B cell (primary cell): ENCODE measurements at regions not wholly inside any gene's neighbourhood (a gene's known extent, or its start where the extent isn't known, plus 50 kb on each side); places are given as distances from the start of the nearest gene placed in this dataset.

ENCODE experiments used
- ATAC-seq: fragments of 200-7000 bp; cut with Tn5 transposase; one replicate; pipeline ENCODE4 v1.10.0; 2021; ENCODE audit warnings: low read depth, mild to moderate bottlenecking, moderate number of reproducible peaks, moderate library complexity
- CTCF ChIA-PET: fragments of 350-600 bp; sonication (Branson Sonifier 250); formaldehyde crosslinking; loops from one replicate; lab custom pipeline; 2021; ENCODE audit warnings: antibody characterized with exemption, inconsistent platforms; lab: Charles Lee
- POLR2A ChIA-PET: fragments of 350-600 bp; sonication (Branson Sonifier 250); formaldehyde crosslinking; loops from one replicate; lab custom pipeline; 2021; ENCODE audit warnings: antibody characterized with exemption; lab: Charles Lee
- DNase-seq: peaks from one replicate; pipeline ENCODE4 v3.0.0; 2013
- H2AFZ ChIP-seq: 2 replicates; pipeline ENCODE4 v1.6.1; 2012; ENCODE audit warnings: mild to moderate bottlenecking, low read depth, low read length; ENCODE audit not compliant: insufficient read depth, poor library complexity, severe bottlenecking
- H3K27ac ChIP-seq, 2 donors: 1 replicate in 1 of 2; 2 replicates in 1 of 2; pipeline ENCODE4 v1.5.1; 2012 to 2013; ENCODE audit warnings: low read length in 2 of 2, mild to moderate bottlenecking in 2 of 2, moderate library complexity in 1 of 2
- H3K27me3 ChIP-seq, 4 experiments: fragments of 200-600 bp in 1 of 4; sonication (generic) in 1 of 4; replicated peaks in 1 of 4; 1 replicate in 2 of 4; 2 replicates in 2 of 4; pipeline versions ENCODE4 v1.6.1 to v1.7.0; 2013 to 2016; ENCODE audit warnings: low read length in 3 of 4, mild to moderate bottlenecking in 2 of 4, mixed read lengths in 1 of 4, moderate library complexity in 1 of 4; ENCODE audit not compliant: insufficient read depth in 4 of 4, control insufficient read depth in 3 of 4; ENCODE audit errors: control extremely low read depth in 1 of 4
- H3K36me3 ChIP-seq, 2 experiments: replicated peaks in 1 of 2; 1 replicate in 1 of 2; 2 replicates in 1 of 2; pipeline versions ENCODE4 v1.6.1 to v1.7.1; 2013; ENCODE audit warnings: low read length in 1 of 2; ENCODE audit not compliant: insufficient read depth in 2 of 2, control insufficient read depth in 1 of 2; ENCODE audit errors: control extremely low read depth in 1 of 2, extremely low read depth in 1 of 2
- H3K4me1 ChIP-seq, 2 donors: fragments of 200-600 bp in 1 of 2; sonication (generic) in 1 of 2; 1 replicate in 1 of 2; 2 replicates in 1 of 2; pipeline versions ENCODE4 v1.5.1 to v1.6.1; 2013 to 2017; ENCODE audit warnings: low read length in 2 of 2; ENCODE audit not compliant: control insufficient read depth in 2 of 2, insufficient read depth in 2 of 2
- H3K4me2 ChIP-seq: replicated peaks from 2 replicates; pipeline ENCODE3; 2012; ENCODE audit warnings: mild to moderate bottlenecking, low read depth, low read length; ENCODE audit not compliant: poor library complexity, severe bottlenecking
- H3K4me3 ChIP-seq, 5 experiments: fragments of 200-600 bp in 1 of 5; sonication (generic) in 1 of 5; 1 replicate in 3 of 5; 2 replicates in 2 of 5; pipeline versions ENCODE4 v1.5.1 to v1.7.0; 2011 to 2016; ENCODE audit warnings: low read length in 4 of 5, mild to moderate bottlenecking in 4 of 5, low read depth in 2 of 5, control low read depth in 1 of 5, moderate library complexity in 1 of 5; ENCODE audit not compliant: insufficient read depth in 1 of 5; ENCODE audit errors: control extremely low read depth in 1 of 5, extremely low read depth in 1 of 5
- H3K79me2 ChIP-seq: fragments of 200-600 bp; sonication (generic); one replicate; pipeline ENCODE4 v1.6.0; 2016; ENCODE audit warnings: low read length; ENCODE audit not compliant: control insufficient read depth, insufficient read depth
- H3K9ac ChIP-seq: fragments of 200-600 bp; sonication (generic); 2 replicates; pipeline ENCODE4 v1.6.1; 2017; ENCODE audit warnings: mild to moderate bottlenecking, low read length, moderate library complexity
- H3K9me3 ChIP-seq, 3 donors: one replicate each; pipeline versions ENCODE4 v1.6.1 to v1.7.1; 2013; ENCODE audit warnings: low read length in 2 of 3; ENCODE audit not compliant: control insufficient read depth in 2 of 3, insufficient read depth in 1 of 3; ENCODE audit errors: control extremely low read depth in 1 of 3
- H4K20me1 ChIP-seq: 2 replicates; pipeline ENCODE4 v1.6.0; 2012; ENCODE audit warnings: mild to moderate bottlenecking, low read length; ENCODE audit not compliant: insufficient read depth, control insufficient read depth, poor library complexity, severe bottlenecking
- H3K27ac Mint-ChIP-seq: one replicate; pipeline ENCODE4 v1.8.0; 2021; ENCODE audit warnings: mixed read lengths
- H3K27me3 Mint-ChIP-seq: one replicate; pipeline ENCODE4 v1.8.0; 2021; ENCODE audit warnings: mixed read lengths
- H3K4me1 Mint-ChIP-seq: one replicate; pipeline ENCODE4 v1.8.0; 2021; ENCODE audit warnings: mixed read lengths
- H3K4me3 Mint-ChIP-seq: one replicate; pipeline ENCODE4 v1.8.0; 2021; ENCODE audit warnings: mixed read lengths
- H3K9me3 Mint-ChIP-seq: one replicate; pipeline ENCODE4 v1.8.0; 2022; ENCODE audit warnings: mixed read lengths; ENCODE audit not compliant: insufficient read depth
- EZH2 ChIP-seq: IDR thresholded peaks from 2 replicates; pipeline ENCODE4 v1.6.1; 2012; ENCODE audit warnings: borderline replicate concordance, low read depth, mild to moderate bottlenecking, moderate library complexity, low read length; ENCODE audit not compliant: insufficient read depth, poor library complexity, severe bottlenecking
- WGBS: methylation state at CpG from one replicate; pipeline ENCODE4 v1.1.5; 2013; ENCODE audit warnings: missing lambda C conversion rate; ENCODE audit not compliant: insufficient coverage; 5-methylcytosine and 5-hydroxymethylcytosine counted together
- intact Hi-C: fragments of 100-400 bp; cut with micrococcal nuclease; formaldehyde crosslinking; loops from one replicate; pipeline ENCODE4 v1.10.0; 2022
- TF ChIP-seq, protein P1 (sequence below): fragments of 200-600 bp; IDR thresholded peaks from one replicate; pipeline ENCODE4 v1.8.0; 2022; ENCODE audit warnings: antibody characterized with exemption, mild to moderate bottlenecking

DNA sequence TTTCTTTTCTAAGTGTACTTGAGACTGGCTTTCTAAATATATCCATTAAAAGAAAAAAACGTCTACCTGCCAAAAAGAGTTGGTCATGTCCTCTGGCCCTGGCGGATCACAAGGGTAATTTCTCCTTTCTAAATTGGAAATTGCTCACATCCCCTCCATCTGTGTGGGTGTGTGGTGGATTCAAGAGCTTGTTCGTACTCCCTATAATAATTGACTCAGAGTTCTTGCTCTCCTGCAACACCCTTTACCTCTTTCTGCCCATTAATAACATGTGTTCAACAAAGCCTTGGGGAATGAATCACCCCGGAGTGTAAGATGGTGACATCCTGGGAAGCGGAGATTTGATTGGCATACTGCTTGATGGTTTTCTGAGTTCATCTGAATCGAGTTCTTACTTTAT, 263.8 kb downstream of the ALDH8A1 start:
- no peak overlapping the region for H3K4me2 ChIP-seq
- ATAC-seq (no peak), DNase-seq (no peak)
- no peaks in the 10 kb centered on the region for H3K79me2 ChIP-seq
- no peak overlapping the region for H2AFZ ChIP-seq
- Mint-ChIP-seq H3K4me3 (no peak overlapping the region), H3K27ac (no peak overlapping the region), H3K4me1 (no peaks in the 10 kb centered on the region), H3K9me3 (no peaks in the 10 kb centered on the region), H3K27me3 (peaks cover 15% of the 10 kb centered on the region)
- H4K20me1 ChIP-seq, result no peaks in the 10 kb centered on the region
- no peaks in the 10 kb centered on the region for H3K4me1 ChIP-seq
- no CpG with 5 or more reads among the region's 6 CpGs for WGBS
- H3K4me3 ChIP-seq, result no peak overlapping the region
- POLR2A ChIA-PET, result no interaction called here
- intact Hi-C loops, result no loop called here
- CTCF ChIA-PET, result interaction anchor here (0.7 to 1.0 kb wide), 2 partner anchors 9 to 12 kb away, joined by 3 to 4 read pairs; no protein-coding TSS in a partner anchor
- peaks cover 0 to 8% (median 2%) of the 10 kb centered on the region in 4 experiments for H3K27me3 ChIP-seq
- H3K9me3 ChIP-seq, result no peaks in the 10 kb centered on the region
- no peak overlapping the region for H3K27ac ChIP-seq
- H3K9ac ChIP-seq, result no peak overlapping the region
- TF ChIP-seq, protein P1, sequence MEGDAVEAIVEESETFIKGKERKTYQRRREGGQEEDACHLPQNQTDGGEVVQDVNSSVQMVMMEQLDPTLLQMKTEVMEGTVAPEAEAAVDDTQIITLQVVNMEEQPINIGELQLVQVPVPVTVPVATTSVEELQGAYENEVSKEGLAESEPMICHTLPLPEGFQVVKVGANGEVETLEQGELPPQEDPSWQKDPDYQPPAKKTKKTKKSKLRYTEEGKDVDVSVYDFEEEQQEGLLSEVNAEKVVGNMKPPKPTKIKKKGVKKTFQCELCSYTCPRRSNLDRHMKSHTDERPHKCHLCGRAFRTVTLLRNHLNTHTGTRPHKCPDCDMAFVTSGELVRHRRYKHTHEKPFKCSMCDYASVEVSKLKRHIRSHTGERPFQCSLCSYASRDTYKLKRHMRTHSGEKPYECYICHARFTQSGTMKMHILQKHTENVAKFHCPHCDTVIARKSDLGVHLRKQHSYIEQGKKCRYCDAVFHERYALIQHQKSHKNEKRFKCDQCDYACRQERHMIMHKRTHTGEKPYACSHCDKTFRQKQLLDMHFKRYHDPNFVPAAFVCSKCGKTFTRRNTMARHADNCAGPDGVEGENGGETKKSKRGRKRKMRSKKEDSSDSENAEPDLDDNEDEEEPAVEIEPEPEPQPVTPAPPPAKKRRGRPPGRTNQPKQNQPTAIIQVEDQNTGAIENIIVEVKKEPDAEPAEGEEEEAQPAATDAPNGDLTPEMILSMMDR, result no peak
- no peak for TF ChIP-seq EZH2
- no peaks in the 10 kb centered on the region for H3K36me3 ChIP-seq

- ATAC-seq (no peak), DNase-seq (no peak)
- intact Hi-C loops, result no loop called here
- no peak overlapping the region for H3K4me3 ChIP-seq
- WGBS, result 100% methylated on average over 1 of the region's 2 CpGs
- TF ChIP-seq, protein P1, result no peak
- no peak for TF ChIP-seq EZH2
- H3K36me3 ChIP-seq, result no peaks in the 10 kb centered on the region
- no peaks in the 10 kb centered on the region for H4K20me1 ChIP-seq
- peaks cover 0 to 4% (median 1%) of the 10 kb centered on the region in 4 experiments for H3K27me3 ChIP-seq
- H3K9me3 Mint-ChIP-seq, result no peaks in the 10 kb centered on the region
- H3K27ac Mint-ChIP-seq, result no peak overlapping the region
- no peak overlapping the region for H3K9ac ChIP-seq
- H3K27me3 Mint-ChIP-seq, result peaks cover 4% of the 10 kb centered on the region
- no peaks in the 10 kb centered on the region for H3K9me3 ChIP-seq
- H2AFZ ChIP-seq, result no peak overlapping the region
- H3K27ac ChIP-seq, result no peak overlapping the region
- H3K4me2 ChIP-seq, result no peak overlapping the region
- H3K4me1 ChIP-seq, result no peaks in the 10 kb centered on the region
- CTCF ChIA-PET, result no interaction called here
- POLR2A ChIA-PET, result no interaction called here
- H3K4me1 Mint-ChIP-seq, result no peaks in the 10 kb centered on the region
- H3K4me3 Mint-ChIP-seq, result no peak overlapping the region
- H3K79me2 ChIP-seq, result no peaks in the 10 kb centered on the region
These were observed 265.5 kb downstream of the ALDH8A1 start for GRCh38 chr6:134684423-134684795.
